NB4 (cell line): ENCODE measurements at regions not wholly inside any gene's neighbourhood (a gene's known extent, or its start where the extent isn't known, plus 50 kb on each side); places are given as distances from the start of the nearest gene placed in this dataset.

Source experiments
- MAX ChIP-seq: IDR thresholded peaks from 2 replicates; pipeline ENCODE4 v1.6.1; 2011; ENCODE audit warnings: low read depth, low read length
- MYC ChIP-seq: IDR thresholded peaks from 2 replicates; pipeline ENCODE4 v1.6.1; 2011; ENCODE audit warnings: low read depth, low read length
- POLR2A ChIP-seq: IDR thresholded peaks from 2 replicates; pipeline ENCODE4 v1.6.1; 2011; ENCODE audit warnings: mild to moderate bottlenecking; ENCODE audit not compliant: insufficient read length; ENCODE audit errors: extremely low read depth
- TF ChIP-seq, protein P1 (sequence below): IDR thresholded peaks from one replicate; pipeline ENCODE4 v1.5.1; 2012; ENCODE audit warnings: low read depth, low read length

DNA sequence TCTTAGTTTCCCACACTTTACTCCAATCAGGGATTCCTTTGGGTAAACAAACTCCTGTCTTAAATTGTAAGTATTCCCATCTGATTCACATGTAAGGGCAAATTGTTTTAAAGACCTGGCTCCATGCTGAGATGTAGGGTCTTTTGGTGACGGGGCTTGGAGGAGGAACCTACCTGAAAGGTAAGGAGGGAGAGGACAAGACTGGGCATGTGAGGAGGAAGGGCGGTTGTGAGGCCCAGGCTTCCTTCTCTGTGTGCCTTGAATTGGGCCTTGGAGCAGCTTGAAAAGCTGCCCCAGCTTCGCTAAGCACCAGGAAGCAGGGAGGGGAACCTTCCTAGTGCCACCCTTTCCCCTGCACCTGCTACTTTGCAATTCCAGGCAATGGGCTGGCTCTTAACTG, 86.8 kb downstream of the C9orf152 start:
- TF ChIP-seq, protein P1, sequence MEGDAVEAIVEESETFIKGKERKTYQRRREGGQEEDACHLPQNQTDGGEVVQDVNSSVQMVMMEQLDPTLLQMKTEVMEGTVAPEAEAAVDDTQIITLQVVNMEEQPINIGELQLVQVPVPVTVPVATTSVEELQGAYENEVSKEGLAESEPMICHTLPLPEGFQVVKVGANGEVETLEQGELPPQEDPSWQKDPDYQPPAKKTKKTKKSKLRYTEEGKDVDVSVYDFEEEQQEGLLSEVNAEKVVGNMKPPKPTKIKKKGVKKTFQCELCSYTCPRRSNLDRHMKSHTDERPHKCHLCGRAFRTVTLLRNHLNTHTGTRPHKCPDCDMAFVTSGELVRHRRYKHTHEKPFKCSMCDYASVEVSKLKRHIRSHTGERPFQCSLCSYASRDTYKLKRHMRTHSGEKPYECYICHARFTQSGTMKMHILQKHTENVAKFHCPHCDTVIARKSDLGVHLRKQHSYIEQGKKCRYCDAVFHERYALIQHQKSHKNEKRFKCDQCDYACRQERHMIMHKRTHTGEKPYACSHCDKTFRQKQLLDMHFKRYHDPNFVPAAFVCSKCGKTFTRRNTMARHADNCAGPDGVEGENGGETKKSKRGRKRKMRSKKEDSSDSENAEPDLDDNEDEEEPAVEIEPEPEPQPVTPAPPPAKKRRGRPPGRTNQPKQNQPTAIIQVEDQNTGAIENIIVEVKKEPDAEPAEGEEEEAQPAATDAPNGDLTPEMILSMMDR, result no peak
- TF ChIP-seq POLR2A, result no peak
- TF ChIP-seq MYC, result no peak
- no peak for TF ChIP-seq MAX
